ENCODE measurements at regions not wholly inside any gene's neighbourhood (a gene's known extent, or its start where the extent isn't known, plus 50 kb on each side); places are given as distances from the start of the nearest gene placed in this dataset.

- ATAC-seq (ENCODE audit: low FRiP score) = no peak
- TF ChIP-seq CTCF (IDR thresholded peaks at IDR 0.05) = no peak
These were observed 73.9 kb downstream of the FAT4 start for GRCh38 chr4:125388613-125389012.

GRCh38 chr4:125389713-125390112, 75.0 kb downstream of the FAT4 start:
- TF ChIP-seq CTCF (IDR thresholded peaks at IDR 0.05) = no peak
- no peak for DNase-seq (ENCODE audit: low spot score)
- peak; percentile 82 for ATAC-seq (ENCODE audit: low FRiP score)

More at GRCh38 chr4:125388613-125389012, 73.9 kb downstream of the FAT4 start:
- DNase-seq (ENCODE audit: low spot score) = no peak

- TF ChIP-seq CTCF (IDR thresholded peaks at IDR 0.05) = no peak
These were observed 75.4 kb downstream of the FAT4 start for GRCh38 chr4:125390126-125390525.

DNA sequence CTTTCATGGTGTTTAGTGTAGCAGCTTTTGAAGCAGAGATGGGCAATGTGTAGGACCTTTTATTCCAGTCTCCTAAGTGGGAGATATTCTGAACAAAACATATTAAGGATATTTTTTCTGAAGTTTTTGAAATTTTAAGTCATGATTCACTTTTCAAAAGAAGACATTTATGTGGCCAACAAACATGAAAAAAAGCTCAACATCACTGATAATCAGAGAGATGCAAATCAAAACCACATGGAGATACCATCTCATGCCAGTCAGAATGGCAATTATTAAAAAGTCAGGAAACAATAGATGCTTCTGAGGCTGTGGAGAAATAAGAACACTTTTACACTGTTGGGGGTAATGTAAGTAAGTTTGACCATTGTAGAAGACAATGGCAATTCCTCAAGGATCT, 76.0 kb downstream of the FAT4 start:
- TF ChIP-seq CTCF (IDR thresholded peaks at IDR 0.05) = no peak
- no peak for ATAC-seq (ENCODE audit: low FRiP score)
- DNase-seq (ENCODE audit: low spot score) = no peak

More at GRCh38 chr4:125390126-125390525, 75.4 kb downstream of the FAT4 start:
- no peak for DNase-seq (ENCODE audit: low spot score)
- peak; percentile 48 for ATAC-seq (ENCODE audit: low FRiP score)

GRCh38 chr4:125392694-125393093, 77.9 kb downstream of the FAT4 start:
- no peak for TF ChIP-seq CTCF (IDR thresholded peaks at IDR 0.05)
- DNase-seq (ENCODE audit: low spot score) (no peak), ATAC-seq (ENCODE audit: low FRiP score) (no peak)

DNA sequence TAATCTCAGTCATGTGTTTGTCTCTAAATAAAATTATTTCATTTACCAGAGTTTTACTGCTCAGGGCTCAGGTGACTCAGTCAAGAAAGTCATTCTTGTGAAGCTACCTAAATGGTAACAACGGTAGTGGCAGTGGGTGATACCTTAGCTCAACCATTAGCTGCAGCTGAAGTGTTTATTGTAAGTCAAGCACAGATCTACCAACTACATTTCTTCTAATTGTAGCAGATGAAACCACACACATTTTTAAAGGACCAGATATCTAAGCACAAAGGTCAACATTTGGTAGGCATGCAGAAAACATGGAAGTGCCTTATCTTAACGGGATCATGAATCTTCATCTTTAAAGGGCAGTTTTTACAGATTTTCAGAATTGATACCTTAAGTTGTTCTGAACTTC, 79.1 kb downstream of the FAT4 start:
- TF ChIP-seq CTCF (IDR thresholded peaks at IDR 0.05) = no peak
- ATAC-seq (ENCODE audit: low FRiP score) (no peak), DNase-seq (ENCODE audit: low spot score) (no peak)

GRCh38 chr4:125397226-125397625, 82.5 kb downstream of the FAT4 start:
- ATAC-seq (ENCODE audit: low FRiP score) (no peak), DNase-seq (ENCODE audit: low spot score) (no peak)
- TF ChIP-seq CTCF (IDR thresholded peaks at IDR 0.05) = no peak

Data from omental fat pad (tissue), 3 donors.